B cell (primary cell): ENCODE measurements at regions not wholly inside any gene's neighbourhood (a gene's known extent, or its start where the extent isn't known, plus 50 kb on each side); places are given as distances from the start of the nearest gene placed in this dataset.

ENCODE experiments used
- ATAC-seq: fragments of 200-7000 bp; cut with Tn5 transposase; one replicate; pipeline ENCODE4 v1.10.0; 2021; ENCODE audit warnings: low read depth, mild to moderate bottlenecking, moderate number of reproducible peaks, moderate library complexity
- CTCF ChIA-PET: fragments of 350-600 bp; sonication (Branson Sonifier 250); formaldehyde crosslinking; loops from one replicate; lab custom pipeline; 2021; ENCODE audit warnings: antibody characterized with exemption, inconsistent platforms; lab: Charles Lee
- POLR2A ChIA-PET: fragments of 350-600 bp; sonication (Branson Sonifier 250); formaldehyde crosslinking; loops from one replicate; lab custom pipeline; 2021; ENCODE audit warnings: antibody characterized with exemption; lab: Charles Lee
- DNase-seq: peaks from one replicate; pipeline ENCODE4 v3.0.0; 2013
- H2AFZ ChIP-seq: 2 replicates; pipeline ENCODE4 v1.6.1; 2012; ENCODE audit warnings: mild to moderate bottlenecking, low read depth, low read length; ENCODE audit not compliant: insufficient read depth, poor library complexity, severe bottlenecking
- H3K27ac ChIP-seq, 2 donors: 1 replicate in 1 of 2; 2 replicates in 1 of 2; pipeline ENCODE4 v1.5.1; 2012 to 2013; ENCODE audit warnings: low read length in 2 of 2, mild to moderate bottlenecking in 2 of 2, moderate library complexity in 1 of 2
- H3K27me3 ChIP-seq, 4 experiments: fragments of 200-600 bp in 1 of 4; sonication (generic) in 1 of 4; replicated peaks in 1 of 4; 1 replicate in 2 of 4; 2 replicates in 2 of 4; pipeline versions ENCODE4 v1.6.1 to v1.7.0; 2013 to 2016; ENCODE audit warnings: low read length in 3 of 4, mild to moderate bottlenecking in 2 of 4, mixed read lengths in 1 of 4, moderate library complexity in 1 of 4; ENCODE audit not compliant: insufficient read depth in 4 of 4, control insufficient read depth in 3 of 4; ENCODE audit errors: control extremely low read depth in 1 of 4
- H3K36me3 ChIP-seq, 2 experiments: replicated peaks in 1 of 2; 1 replicate in 1 of 2; 2 replicates in 1 of 2; pipeline versions ENCODE4 v1.6.1 to v1.7.1; 2013; ENCODE audit warnings: low read length in 1 of 2; ENCODE audit not compliant: insufficient read depth in 2 of 2, control insufficient read depth in 1 of 2; ENCODE audit errors: control extremely low read depth in 1 of 2, extremely low read depth in 1 of 2
- H3K4me1 ChIP-seq, 2 donors: fragments of 200-600 bp in 1 of 2; sonication (generic) in 1 of 2; 1 replicate in 1 of 2; 2 replicates in 1 of 2; pipeline versions ENCODE4 v1.5.1 to v1.6.1; 2013 to 2017; ENCODE audit warnings: low read length in 2 of 2; ENCODE audit not compliant: control insufficient read depth in 2 of 2, insufficient read depth in 2 of 2
- H3K4me2 ChIP-seq: replicated peaks from 2 replicates; pipeline ENCODE3; 2012; ENCODE audit warnings: mild to moderate bottlenecking, low read depth, low read length; ENCODE audit not compliant: poor library complexity, severe bottlenecking
- H3K4me3 ChIP-seq, 5 experiments: fragments of 200-600 bp in 1 of 5; sonication (generic) in 1 of 5; 1 replicate in 3 of 5; 2 replicates in 2 of 5; pipeline versions ENCODE4 v1.5.1 to v1.7.0; 2011 to 2016; ENCODE audit warnings: low read length in 4 of 5, mild to moderate bottlenecking in 4 of 5, low read depth in 2 of 5, control low read depth in 1 of 5, moderate library complexity in 1 of 5; ENCODE audit not compliant: insufficient read depth in 1 of 5; ENCODE audit errors: control extremely low read depth in 1 of 5, extremely low read depth in 1 of 5
- H3K79me2 ChIP-seq: fragments of 200-600 bp; sonication (generic); one replicate; pipeline ENCODE4 v1.6.0; 2016; ENCODE audit warnings: low read length; ENCODE audit not compliant: control insufficient read depth, insufficient read depth
- H3K9ac ChIP-seq: fragments of 200-600 bp; sonication (generic); 2 replicates; pipeline ENCODE4 v1.6.1; 2017; ENCODE audit warnings: mild to moderate bottlenecking, low read length, moderate library complexity
- H3K9me3 ChIP-seq, 3 donors: one replicate each; pipeline versions ENCODE4 v1.6.1 to v1.7.1; 2013; ENCODE audit warnings: low read length in 2 of 3; ENCODE audit not compliant: control insufficient read depth in 2 of 3, insufficient read depth in 1 of 3; ENCODE audit errors: control extremely low read depth in 1 of 3
- H4K20me1 ChIP-seq: 2 replicates; pipeline ENCODE4 v1.6.0; 2012; ENCODE audit warnings: mild to moderate bottlenecking, low read length; ENCODE audit not compliant: insufficient read depth, control insufficient read depth, poor library complexity, severe bottlenecking
- H3K27ac Mint-ChIP-seq: one replicate; pipeline ENCODE4 v1.8.0; 2021; ENCODE audit warnings: mixed read lengths
- H3K27me3 Mint-ChIP-seq: one replicate; pipeline ENCODE4 v1.8.0; 2021; ENCODE audit warnings: mixed read lengths
- H3K4me1 Mint-ChIP-seq: one replicate; pipeline ENCODE4 v1.8.0; 2021; ENCODE audit warnings: mixed read lengths
- H3K4me3 Mint-ChIP-seq: one replicate; pipeline ENCODE4 v1.8.0; 2021; ENCODE audit warnings: mixed read lengths
- H3K9me3 Mint-ChIP-seq: one replicate; pipeline ENCODE4 v1.8.0; 2022; ENCODE audit warnings: mixed read lengths; ENCODE audit not compliant: insufficient read depth
- EZH2 ChIP-seq: IDR thresholded peaks from 2 replicates; pipeline ENCODE4 v1.6.1; 2012; ENCODE audit warnings: borderline replicate concordance, low read depth, mild to moderate bottlenecking, moderate library complexity, low read length; ENCODE audit not compliant: insufficient read depth, poor library complexity, severe bottlenecking
- WGBS: methylation state at CpG from one replicate; pipeline ENCODE4 v1.1.5; 2013; ENCODE audit warnings: missing lambda C conversion rate; ENCODE audit not compliant: insufficient coverage; 5-methylcytosine and 5-hydroxymethylcytosine counted together
- intact Hi-C: fragments of 100-400 bp; cut with micrococcal nuclease; formaldehyde crosslinking; loops from one replicate; pipeline ENCODE4 v1.10.0; 2022
- TF ChIP-seq, protein P1 (sequence below): fragments of 200-600 bp; IDR thresholded peaks from one replicate; pipeline ENCODE4 v1.8.0; 2022; ENCODE audit warnings: antibody characterized with exemption, mild to moderate bottlenecking

DNA sequence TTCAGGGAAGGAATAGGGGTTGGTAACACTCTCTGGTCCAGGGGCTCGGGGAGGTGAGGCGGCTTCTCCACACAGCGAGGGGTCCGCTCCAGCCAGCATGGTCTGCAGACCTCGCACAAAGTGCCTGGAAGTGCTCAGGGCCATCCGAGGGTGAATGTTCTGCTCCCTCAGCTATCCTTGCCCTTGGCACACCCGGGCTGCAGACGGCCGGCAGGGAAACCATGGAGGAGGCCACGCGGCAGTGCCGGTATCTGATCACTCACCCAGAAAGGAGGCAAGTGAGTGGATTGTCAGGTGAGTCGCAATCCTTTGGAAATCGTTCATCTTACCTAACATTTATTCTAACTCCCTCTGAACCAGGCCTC is 62.0 kb downstream of the DLL1 start:
- Mint-ChIP-seq H3K4me1 (no peaks in the 10 kb centered on the region), H3K4me3 (no peak overlapping the region)
- intact Hi-C loops = no loop called here

DNA sequence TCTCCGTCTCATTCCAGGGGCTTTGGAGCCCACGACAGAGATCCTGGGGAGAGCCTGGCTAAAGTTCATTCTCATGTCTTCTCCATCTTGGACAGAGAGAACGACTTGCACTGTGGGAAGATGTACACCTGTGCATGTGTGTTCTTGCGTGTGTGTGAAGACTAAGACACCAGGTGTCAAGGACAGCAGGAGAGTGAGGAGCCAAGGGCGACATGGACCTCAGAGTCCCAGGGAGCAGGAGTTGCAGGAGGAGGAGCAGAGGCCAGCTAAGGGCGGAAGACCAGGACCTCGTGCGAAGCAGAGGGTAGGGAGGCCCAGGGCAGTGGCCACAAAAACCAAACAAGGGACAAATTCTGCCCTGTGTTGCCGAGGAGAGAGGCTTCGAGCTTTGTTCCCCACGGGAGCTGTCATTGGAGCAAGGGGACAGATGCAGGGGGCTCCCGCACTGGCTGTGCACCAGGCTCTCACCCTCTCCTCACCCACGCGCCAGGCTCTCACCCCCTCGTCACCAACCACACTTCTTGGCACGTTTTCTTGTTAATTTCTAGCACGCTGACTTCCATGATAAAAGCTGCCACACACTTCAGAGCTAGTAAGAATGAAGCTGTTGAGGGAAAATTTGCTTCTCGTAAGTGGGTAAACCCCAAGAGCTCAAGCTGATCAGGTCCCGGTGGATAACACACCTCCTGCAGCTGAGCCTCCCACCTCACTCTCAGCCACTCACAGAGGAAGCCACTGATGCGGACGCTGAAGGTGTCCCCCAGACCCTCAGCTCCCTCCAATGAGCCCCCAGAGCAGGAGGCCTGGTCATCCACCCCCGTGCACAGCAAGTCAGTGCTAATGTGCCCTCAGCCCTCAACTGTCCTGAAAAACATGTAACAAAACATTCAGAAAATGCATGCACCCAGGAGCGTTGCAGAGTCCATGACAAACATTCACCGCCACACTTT is 62.6 kb downstream of the DLL1 start:
- no peaks in the 10 kb centered on the region for H3K27me3 Mint-ChIP-seq
- no peak overlapping the region for H3K4me2 ChIP-seq
- no peak overlapping the region for H3K4me3 Mint-ChIP-seq
- no peaks in the 10 kb centered on the region for H3K9me3 Mint-ChIP-seq
- H4K20me1 ChIP-seq = no peaks in the 10 kb centered on the region
- 90% methylated on average over 17 of the region's 24 CpGs for WGBS
- H3K4me1 Mint-ChIP-seq = peaks cover under 1% of the 10 kb centered on the region
- H3K79me2 ChIP-seq = no peaks in the 10 kb centered on the region
- H3K27me3 ChIP-seq = no peaks in the 10 kb centered on the region
- intact Hi-C loops = no loop called here
- no peaks in the 10 kb centered on the region for H3K36me3 ChIP-seq
- no peak overlapping the region for H3K9ac ChIP-seq
- H3K4me3 ChIP-seq = no peak overlapping the region
- H3K27ac ChIP-seq = no peak overlapping the region
- ATAC-seq (no peak), DNase-seq (no peak)
- TF ChIP-seq EZH2 = no peak
- TF ChIP-seq, protein P1, sequence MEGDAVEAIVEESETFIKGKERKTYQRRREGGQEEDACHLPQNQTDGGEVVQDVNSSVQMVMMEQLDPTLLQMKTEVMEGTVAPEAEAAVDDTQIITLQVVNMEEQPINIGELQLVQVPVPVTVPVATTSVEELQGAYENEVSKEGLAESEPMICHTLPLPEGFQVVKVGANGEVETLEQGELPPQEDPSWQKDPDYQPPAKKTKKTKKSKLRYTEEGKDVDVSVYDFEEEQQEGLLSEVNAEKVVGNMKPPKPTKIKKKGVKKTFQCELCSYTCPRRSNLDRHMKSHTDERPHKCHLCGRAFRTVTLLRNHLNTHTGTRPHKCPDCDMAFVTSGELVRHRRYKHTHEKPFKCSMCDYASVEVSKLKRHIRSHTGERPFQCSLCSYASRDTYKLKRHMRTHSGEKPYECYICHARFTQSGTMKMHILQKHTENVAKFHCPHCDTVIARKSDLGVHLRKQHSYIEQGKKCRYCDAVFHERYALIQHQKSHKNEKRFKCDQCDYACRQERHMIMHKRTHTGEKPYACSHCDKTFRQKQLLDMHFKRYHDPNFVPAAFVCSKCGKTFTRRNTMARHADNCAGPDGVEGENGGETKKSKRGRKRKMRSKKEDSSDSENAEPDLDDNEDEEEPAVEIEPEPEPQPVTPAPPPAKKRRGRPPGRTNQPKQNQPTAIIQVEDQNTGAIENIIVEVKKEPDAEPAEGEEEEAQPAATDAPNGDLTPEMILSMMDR = no peak
- no peak overlapping the region for H3K27ac Mint-ChIP-seq
- ChIA-PET CTCF (no interaction called here), POLR2A (no interaction called here)
- no peak overlapping the region for H2AFZ ChIP-seq
- H3K4me1 ChIP-seq = no peaks in the 10 kb centered on the region
- no peaks in the 10 kb centered on the region for H3K9me3 ChIP-seq

More for the DNA sequence above, 62.0 kb downstream of the DLL1 start:
- Mint-ChIP-seq H3K9me3 (no peaks in the 10 kb centered on the region), H3K27ac (no peak overlapping the region), H3K27me3 (no peaks in the 10 kb centered on the region)
- Histone ChIP-seq H3K4me3 (no peak overlapping the region), H4K20me1 (no peaks in the 10 kb centered on the region), H3K27ac (no peak overlapping the region), H3K36me3 (no peaks in the 10 kb centered on the region), H3K79me2 (no peaks in the 10 kb centered on the region), H3K4me1 (no peaks in the 10 kb centered on the region), H3K4me2 (no peak overlapping the region), H3K27me3 (no peaks in the 10 kb centered on the region), H3K9me3 (no peaks in the 10 kb centered on the region), H3K9ac (no peak overlapping the region), H2AFZ (no peak overlapping the region)
- 94% methylated on average over 10 of the region's 14 CpGs for WGBS
- CTCF ChIA-PET = no interaction called here
- TF ChIP-seq EZH2 = no peak
- TF ChIP-seq, protein P1 = no peak
- POLR2A ChIA-PET = no interaction called here
- no peak for ATAC-seq
- DNase-seq = no peak
